ENCODE measurements at regions not wholly inside any gene's neighbourhood (a gene's known extent, or its start where the extent isn't known, plus 50 kb on each side); places are given as distances from the start of the nearest gene placed in this dataset.

GRCh38 chr6:22205266-22205665 is 91.6 kb downstream of the PRL start:
- no peaks in the 10 kb centered on the region for H3K36me3 ChIP-seq (ENCODE audit: insufficient read depth, low read length)
- H3K9me2 ChIP-seq (replicated peaks; ENCODE audit: low read depth, low read length) = no peaks in the 10 kb centered on the region
- no peak overlapping the region for H3K4me2 ChIP-seq (ENCODE audit: low read depth, low read length, poor library complexity, severe bottlenecking)
- no peak for TF ChIP-seq CTCF (conservative IDR thresholded peaks at IDR 0.05; ENCODE audit: low read length)
- no peak for TF ChIP-seq EZH2phosphoT487 (IDR thresholded peaks at IDR 0.05; ENCODE audit: borderline replicate concordance)
- H4K20me1 ChIP-seq (ENCODE audit: insufficient read depth, low read length, poor library complexity, severe bottlenecking) = no peaks in the 10 kb centered on the region
- H3K9ac ChIP-seq (ENCODE audit: low read depth, low read length, poor library complexity, severe bottlenecking) = no peak overlapping the region
- no peak overlapping the region for H3K4me3 ChIP-seq (ENCODE audit: low read length, poor library complexity, severe bottlenecking)
- H3K4me1 ChIP-seq (ENCODE audit: insufficient read depth, low read length, poor library complexity, severe bottlenecking) = no peaks in the 10 kb centered on the region
- H3K79me2 ChIP-seq (ENCODE audit: insufficient read depth, low read length) = no peaks in the 10 kb centered on the region
- H3K27me3 ChIP-seq (ENCODE audit: insufficient read depth, low read length, poor library complexity, severe bottlenecking) = no peaks in the 10 kb centered on the region
- no peaks in the 10 kb centered on the region for H3K9me3 ChIP-seq (ENCODE audit: insufficient read depth, low read depth, low read length)
- no peaks in the 10 kb centered on the region for H3F3A ChIP-seq (ENCODE audit: low read depth)
- no peak overlapping the region for H2AFZ ChIP-seq (ENCODE audit: low read length)

GRCh38 chr6:22206106-22206505 is 90.7 kb downstream of the PRL start:
- Histone ChIP-seq H3K9me3 (ENCODE audit: insufficient read depth, low read depth, low read length) (no peaks in the 10 kb centered on the region), H3K4me2 (ENCODE audit: low read depth, low read length, poor library complexity, severe bottlenecking) (no peak overlapping the region), H4K20me1 (ENCODE audit: insufficient read depth, low read length, poor library complexity, severe bottlenecking) (no peaks in the 10 kb centered on the region), H3K9ac (ENCODE audit: low read depth, low read length, poor library complexity, severe bottlenecking) (no peak overlapping the region), H3K4me3 (ENCODE audit: low read length, poor library complexity, severe bottlenecking) (no peak overlapping the region), H3K36me3 (ENCODE audit: insufficient read depth, low read length) (no peaks in the 10 kb centered on the region), H3K4me1 (ENCODE audit: insufficient read depth, low read length, poor library complexity, severe bottlenecking) (no peaks in the 10 kb centered on the region), H2AFZ (ENCODE audit: low read length) (no peak overlapping the region), H3K9me2 (replicated peaks; ENCODE audit: low read depth, low read length) (no peaks in the 10 kb centered on the region), H3K27me3 (ENCODE audit: insufficient read depth, low read length, poor library complexity, severe bottlenecking) (no peaks in the 10 kb centered on the region), H3F3A (ENCODE audit: low read depth) (no peaks in the 10 kb centered on the region), H3K79me2 (ENCODE audit: insufficient read depth, low read length) (no peaks in the 10 kb centered on the region)
- TF ChIP-seq EZH2phosphoT487 (IDR thresholded peaks at IDR 0.05; ENCODE audit: borderline replicate concordance) (no peak), CTCF (conservative IDR thresholded peaks at IDR 0.05; ENCODE audit: low read length) (no peak)

DNA sequence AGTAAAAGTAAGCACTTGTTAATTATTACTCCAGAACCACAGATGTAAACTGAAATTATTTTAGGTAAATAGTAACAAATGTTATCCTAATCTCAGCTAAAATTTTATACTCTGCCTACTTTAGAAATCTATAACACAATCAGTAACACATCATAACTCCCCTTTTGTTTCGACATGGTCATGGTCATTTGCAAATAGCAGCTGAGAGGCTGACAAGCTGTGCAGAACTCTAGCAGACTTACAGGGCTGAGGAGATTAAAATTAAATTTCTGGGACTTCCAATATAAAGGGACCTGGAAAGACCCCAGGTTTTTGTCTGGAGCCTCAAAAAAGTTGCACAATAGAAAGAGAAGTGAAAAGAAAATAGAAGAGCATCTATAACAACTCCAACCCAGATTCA is 88.8 kb downstream of the PRL start:
- Histone ChIP-seq H3K9me2 (replicated peaks; ENCODE audit: low read depth, low read length) (no peaks in the 10 kb centered on the region), H3K9me3 (ENCODE audit: insufficient read depth, low read depth, low read length) (no peaks in the 10 kb centered on the region), H3K4me1 (ENCODE audit: insufficient read depth, low read length, poor library complexity, severe bottlenecking) (no peaks in the 10 kb centered on the region), H2AFZ (ENCODE audit: low read length) (no peak overlapping the region), H3K4me2 (ENCODE audit: low read depth, low read length, poor library complexity, severe bottlenecking) (no peak overlapping the region), H3K27me3 (ENCODE audit: insufficient read depth, low read length, poor library complexity, severe bottlenecking) (no peaks in the 10 kb centered on the region), H3K36me3 (ENCODE audit: insufficient read depth, low read length) (no peaks in the 10 kb centered on the region), H3K9ac (ENCODE audit: low read depth, low read length, poor library complexity, severe bottlenecking) (no peak overlapping the region), H3F3A (ENCODE audit: low read depth) (no peaks in the 10 kb centered on the region), H3K79me2 (ENCODE audit: insufficient read depth, low read length) (no peaks in the 10 kb centered on the region), H4K20me1 (ENCODE audit: insufficient read depth, low read length, poor library complexity, severe bottlenecking) (no peaks in the 10 kb centered on the region), H3K4me3 (ENCODE audit: low read length, poor library complexity, severe bottlenecking) (no peak overlapping the region)
- TF ChIP-seq CTCF (conservative IDR thresholded peaks at IDR 0.05; ENCODE audit: low read length) (no peak), EZH2phosphoT487 (IDR thresholded peaks at IDR 0.05; ENCODE audit: borderline replicate concordance) (no peak)

Data from Loucy (cell line).